HEK293 (cell line): ENCODE measurements at regions not wholly inside any gene's neighbourhood (a gene's known extent, or its start where the extent isn't known, plus 50 kb on each side); places are given as distances from the start of the nearest gene placed in this dataset.
A peak's percentile ranks its signal among the peaks of the same experiment; 100 is the strongest.

ENCODE experiments used
- CTCF ChIA-PET: fragments of 350-600 bp; formaldehyde crosslinking; extraction: SDS; loops from one replicate; lab custom pipeline; 2021; ENCODE audit warnings: antibody characterized with exemption; lab: Yijun Ruan, JAX
- POLR2A ChIA-PET: fragments of 300-600 bp; formaldehyde crosslinking; extraction: SDS; loops from one replicate; lab custom pipeline; 2020; ENCODE audit warnings: antibody characterized with exemption, inconsistent platforms; lab: Yijun Ruan, JAX
- H3K27ac ChIP-seq: fragments of 200-500 bp; sonication (Bioruptor generic); 2 replicates; pipeline ENCODE4 v1.5.1; 2014; ENCODE audit warnings: low read depth, low read length, control low read depth, inconsistent platforms; ENCODE audit errors: extremely low read depth
- H3K36me3 ChIP-seq, 2 experiments: fragments of 200-500 bp in 1 of 2; sonication (Bioruptor generic) in 1 of 2; 1 replicate in 1 of 2; 2 replicates in 1 of 2; pipeline ENCODE4 v1.5.1; 2014 to 2017; ENCODE audit warnings: inconsistent platforms in 2 of 2, low read length in 2 of 2; ENCODE audit not compliant: control insufficient read depth in 2 of 2, insufficient read depth in 1 of 2
- H3K4me1 ChIP-seq: fragments of 200-500 bp; sonication (Bioruptor generic); 2 replicates; pipeline ENCODE4 v1.5.1; 2014; ENCODE audit warnings: mild to moderate bottlenecking, low read length, inconsistent platforms; ENCODE audit not compliant: control insufficient read depth, insufficient read depth
- H3K4me3 ChIP-seq: 2 replicates; pipeline ENCODE4 v1.5.1; 2011; ENCODE audit warnings: low read depth, mild to moderate bottlenecking, control low read depth, low read length, moderate library complexity
- H3K9me3 ChIP-seq: fragments of 200-500 bp; sonication (Bioruptor generic); 2 replicates; pipeline ENCODE4 v1.5.1; 2014; ENCODE audit warnings: low read depth, low read length, inconsistent platforms; ENCODE audit not compliant: control insufficient read depth, insufficient read depth
- HIC1 ChIP-seq: fragments of 450-650 bp; formaldehyde crosslinking; IDR thresholded peaks from 2 replicates; pipeline ENCODE4 v1.5.1; 2016; ENCODE audit warnings: missing biosample characterization, missing genetic modification characterization
- KLF7 ChIP-seq: fragments of 450-650 bp; formaldehyde crosslinking; IDR thresholded peaks from 2 replicates; pipeline ENCODE4 v1.5.1; 2016; ENCODE audit warnings: missing biosample characterization, missing genetic modification characterization, borderline replicate concordance
- PRDM1 ChIP-seq: fragments of 450-650 bp; formaldehyde crosslinking; IDR thresholded peaks from 2 replicates; pipeline ENCODE4; 2016; ENCODE audit warnings: missing biosample characterization, missing genetic modification characterization
- ZBTB1 ChIP-seq: fragments of 450-650 bp; formaldehyde crosslinking; IDR thresholded peaks from 2 replicates; pipeline ENCODE4 v1.5.1; 2016; ENCODE audit warnings: missing biosample characterization, missing genetic modification characterization
- ZBTB44 ChIP-seq: fragments of 450-650 bp; IDR thresholded peaks from 2 replicates; pipeline ENCODE4 v1.5.1; 2018; ENCODE audit warnings: missing biosample characterization, mild to moderate bottlenecking, missing genetic modification characterization
- ZBTB6 ChIP-seq: fragments of 450-650 bp; formaldehyde crosslinking; IDR thresholded peaks from 2 replicates; pipeline ENCODE4 v1.5.1; 2017; ENCODE audit warnings: missing biosample characterization, missing genetic modification characterization
- ZBTB8A ChIP-seq: fragments of 450-650 bp; formaldehyde crosslinking; IDR thresholded peaks from 2 replicates; pipeline ENCODE4 v1.5.1; 2016; ENCODE audit warnings: missing biosample characterization, missing genetic modification characterization
- ZFP3 ChIP-seq: fragments of 450-650 bp; formaldehyde crosslinking; IDR thresholded peaks from 2 replicates; pipeline ENCODE4 v1.5.1; 2016; ENCODE audit warnings: low read depth, missing biosample characterization, missing genetic modification characterization
- ZFP69B ChIP-seq: fragments of 450-650 bp; formaldehyde crosslinking; IDR thresholded peaks from 2 replicates; pipeline ENCODE4 v1.5.1; 2016; ENCODE audit warnings: missing biosample characterization, missing genetic modification characterization
- ZNF112 ChIP-seq: fragments of 450-650 bp; formaldehyde crosslinking; IDR thresholded peaks from 2 replicates; pipeline ENCODE4 v1.5.0; 2017; ENCODE audit warnings: missing biosample characterization, missing genetic modification characterization
- ZNF132 ChIP-seq: fragments of 450-650 bp; formaldehyde crosslinking; IDR thresholded peaks from 2 replicates; pipeline ENCODE4 v1.5.1; 2017; ENCODE audit warnings: missing biosample characterization, missing genetic modification characterization, borderline replicate concordance
- ZNF19 ChIP-seq: fragments of 450-650 bp; formaldehyde crosslinking; IDR thresholded peaks from 2 replicates; pipeline ENCODE4; 2016; ENCODE audit warnings: missing biosample characterization, missing genetic modification characterization, low read depth
- ZNF350 ChIP-seq: fragments of 450-650 bp; formaldehyde crosslinking; IDR thresholded peaks from 2 replicates; pipeline ENCODE4 v1.5.0; 2017; ENCODE audit warnings: missing biosample characterization, mild to moderate bottlenecking, missing genetic modification characterization
- ZNF433 ChIP-seq: fragments of 450-650 bp; formaldehyde crosslinking; IDR thresholded peaks from 2 replicates; pipeline ENCODE4 v1.5.1; 2016; ENCODE audit warnings: missing biosample characterization, missing genetic modification characterization, low read depth
- ZNF529 ChIP-seq: fragments of 450-650 bp; formaldehyde crosslinking; IDR thresholded peaks from 2 replicates; pipeline ENCODE4 v1.5.1; 2017; ENCODE audit warnings: missing genetic modification characterization, missing biosample characterization; ENCODE audit not compliant: insufficient replicate concordance
- ZNF530 ChIP-seq: fragments of 450-650 bp; formaldehyde crosslinking; IDR thresholded peaks from 2 replicates; pipeline ENCODE4 v1.5.1; 2016; ENCODE audit warnings: low read depth, missing biosample characterization, missing genetic modification characterization
- ZNF600 ChIP-seq: fragments of 450-650 bp; formaldehyde crosslinking; IDR thresholded peaks from 2 replicates; pipeline ENCODE4 v1.5.1; 2016; ENCODE audit warnings: missing biosample characterization, missing genetic modification characterization
- ZNF704 ChIP-seq: fragments of 450-650 bp; formaldehyde crosslinking; IDR thresholded peaks from 2 replicates; pipeline ENCODE4 v1.5.1; 2016; ENCODE audit warnings: missing biosample characterization, missing genetic modification characterization
- ZNF768 ChIP-seq: fragments of 450-650 bp; formaldehyde crosslinking; IDR thresholded peaks from 2 replicates; pipeline ENCODE4 v1.5.1; 2018; ENCODE audit warnings: missing biosample characterization, mild to moderate bottlenecking, missing genetic modification characterization
- ZNF777 ChIP-seq: fragments of 450-650 bp; formaldehyde crosslinking; IDR thresholded peaks from 2 replicates; pipeline ENCODE4 v1.5.1; 2017; ENCODE audit warnings: missing biosample characterization, missing genetic modification characterization, borderline replicate concordance
- ZNF830 ChIP-seq: fragments of 450-650 bp; IDR thresholded peaks from 2 replicates; pipeline ENCODE4 v1.5.0; 2018; ENCODE audit warnings: missing biosample characterization, missing genetic modification characterization, low read depth, mild to moderate bottlenecking, moderate library complexity
- ZNF837 ChIP-seq: fragments of 450-650 bp; formaldehyde crosslinking; IDR thresholded peaks from 2 replicates; pipeline ENCODE4 v1.5.1; 2016; ENCODE audit warnings: missing biosample characterization, missing genetic modification characterization
- ZSCAN18 ChIP-seq: fragments of 450-650 bp; formaldehyde crosslinking; IDR thresholded peaks from 2 replicates; pipeline ENCODE4 v1.5.1; 2016; ENCODE audit warnings: missing biosample characterization, missing genetic modification characterization

- 0 out of 2 replicates have a peak, but pooled peaks have one; percentile 7 for TF ChIP-seq ZBTB44 (tag by site-specific recombination)
- no peak for TF ChIP-seq ZNF768 (tag by site-specific recombination)
- no peak for TF ChIP-seq ZNF830 (tag by site-specific recombination)
- peak; percentile 47; the same call in 1 of the 2 replicates for TF ChIP-seq ZBTB8A (tag by site-specific recombination)
- TF ChIP-seq ZBTB6 (tag by site-specific recombination), result no peak
- TF ChIP-seq ZNF112 (tag by site-specific recombination), result no peak
- no peak for TF ChIP-seq ZNF600
Measured at GRCh38 chr12:89040146-89040964, 311.9 kb downstream of the DUSP6 start (continued).

GRCh38 chr12:89038831-89039512 is 313.3 kb downstream of the DUSP6 start:
- POLR2A ChIA-PET, result no interaction called here
- 0 out of 2 replicates have a peak, but pooled peaks cover 2% of the 10 kb centered on the region for H3K4me1 ChIP-seq
- no peaks in the 10 kb centered on the region for H3K9me3 ChIP-seq
- CTCF ChIA-PET, result interaction anchor here (0.7 to 0.9 kb wide), 2 partner anchors 19 to 332 kb away, joined by 3 read pairs; no protein-coding TSS in a partner anchor
- H3K4me3 ChIP-seq, result no peak overlapping the region
- no peaks in the 10 kb centered on the region for H3K36me3 ChIP-seq
- H3K27ac ChIP-seq, result no peak overlapping the region
- TF ChIP-seq ZFP69B, result no peak
- TF ChIP-seq PRDM1 (tag by site-specific recombination), result peak; percentile 36; the same call in 1 of the 2 replicates
- TF ChIP-seq HIC1 (tag by site-specific recombination), result no peak

- ChIA-PET CTCF (interaction anchor here (0.6 to 1.8 kb wide), 3 partner anchors 16 to 429 kb away, joined by 3 to 6 read pairs (median 3); no protein-coding TSS in a partner anchor), POLR2A (no interaction called here)
- H3K4me3 ChIP-seq, result no peak overlapping the region
- H3K27ac ChIP-seq, result no peak overlapping the region
- no peaks in the 10 kb centered on the region for H3K9me3 ChIP-seq
- H3K36me3 ChIP-seq, result no peaks in the 10 kb centered on the region
- H3K4me1 ChIP-seq, result 0 out of 2 replicates have a peak, but pooled peaks cover 1% of the 10 kb centered on the region
- no peak for TF ChIP-seq ZNF529 (tag by site-specific recombination)
- TF ChIP-seq ZNF530 (tag by site-specific recombination), result no peak
- no peak for TF ChIP-seq ZSCAN18
- no peak for TF ChIP-seq ZBTB8A (tag by site-specific recombination)
- no peak for TF ChIP-seq ZNF433 (tag by site-specific recombination)
- TF ChIP-seq ZNF350 (tag by site-specific recombination), result no peak
- TF ChIP-seq ZNF777 (tag by site-specific recombination), result no peak
- TF ChIP-seq ZNF132 (tag by site-specific recombination), result no peak
- TF ChIP-seq KLF7, result no peak
- TF ChIP-seq ZNF837 (tag by site-specific recombination), result no peak
- no peak for TF ChIP-seq ZBTB1
- no peak for TF ChIP-seq ZNF704 (tag by site-specific recombination)
- TF ChIP-seq ZNF19 (tag by site-specific recombination), result no peak
- no peak for TF ChIP-seq ZFP3 (tag by site-specific recombination)
Measured at GRCh38 chr12:89033062-89033461, 319.2 kb downstream of the DUSP6 start.
